KMS-11 (cell line): ENCODE measurements at regions not wholly inside any gene's neighbourhood (a gene's known extent, or its start where the extent isn't known, plus 50 kb on each side); places are given as distances from the start of the nearest gene placed in this dataset.
"Not testable (repeated sequence)": the region's sequence is repeated elsewhere in the genome, so short reads cannot be mapped to it uniquely, and the experiment has no call there.

Experiments
- H2AFZ ChIP-seq: fragments of 200-600 bp; sonication (generic); 2 replicates; pipeline ENCODE4 v1.6.1; 2016; ENCODE audit warnings: antibody characterized with exemption, mixed run types, low read depth
- H3K27ac ChIP-seq: fragments of 200-600 bp; sonication (generic); 2 replicates; pipeline ENCODE4 v1.6.1; 2016; ENCODE audit warnings: mild to moderate bottlenecking, mixed run types
- H3K27me3 ChIP-seq: fragments of 200-600 bp; sonication (generic); 2 replicates; pipeline ENCODE4 v1.6.1; 2017; ENCODE audit warnings: mild to moderate bottlenecking, low read depth, mixed run types, moderate library complexity; ENCODE audit not compliant: insufficient read depth
- H3K36me3 ChIP-seq: fragments of 200-600 bp; sonication (generic); 2 replicates; pipeline ENCODE4 v1.6.1; 2017; ENCODE audit warnings: mild to moderate bottlenecking, mixed run types; ENCODE audit not compliant: insufficient read depth
- H3K4me1 ChIP-seq: fragments of 200-600 bp; sonication (generic); 2 replicates; pipeline ENCODE4 v1.6.1; 2016; ENCODE audit warnings: mild to moderate bottlenecking, low read depth, mixed run types; ENCODE audit not compliant: poor library complexity, severe bottlenecking
- H3K4me2 ChIP-seq: fragments of 200-600 bp; sonication (generic); 2 replicates; pipeline ENCODE4 v1.7.0; 2016; ENCODE audit warnings: mild to moderate bottlenecking, mixed run types
- H3K4me3 ChIP-seq: fragments of 200-600 bp; sonication (generic); IDR thresholded peaks from 2 replicates; pipeline ENCODE4 v1.6.1; 2017; ENCODE audit warnings: low read depth, low read length, mixed read lengths; ENCODE audit not compliant: insufficient read depth
- H3K79me2 ChIP-seq: fragments of 200-600 bp; sonication (generic); 2 replicates; pipeline ENCODE4 v1.6.1; 2016; ENCODE audit warnings: low read depth, mixed run types; ENCODE audit not compliant: insufficient read depth
- H3K9ac ChIP-seq: fragments of 200-600 bp; sonication (generic); 2 replicates; pipeline ENCODE4 v1.6.1; 2016; ENCODE audit warnings: mild to moderate bottlenecking, mixed run types
- H4K20me1 ChIP-seq: fragments of 200-600 bp; sonication (generic); 2 replicates; pipeline ENCODE4 v1.6.1; 2016; ENCODE audit warnings: mild to moderate bottlenecking, mixed run types; ENCODE audit not compliant: insufficient read depth
- TF ChIP-seq, protein P1 (sequence below): fragments of 200-600 bp; sonication (generic); conservative IDR thresholded peaks from 2 replicates; pipeline ENCODE4 v1.6.1; 2017; ENCODE audit warnings: low read depth, mild to moderate bottlenecking, antibody characterized with exemption, low read length, moderate library complexity, mixed read lengths

DNA sequence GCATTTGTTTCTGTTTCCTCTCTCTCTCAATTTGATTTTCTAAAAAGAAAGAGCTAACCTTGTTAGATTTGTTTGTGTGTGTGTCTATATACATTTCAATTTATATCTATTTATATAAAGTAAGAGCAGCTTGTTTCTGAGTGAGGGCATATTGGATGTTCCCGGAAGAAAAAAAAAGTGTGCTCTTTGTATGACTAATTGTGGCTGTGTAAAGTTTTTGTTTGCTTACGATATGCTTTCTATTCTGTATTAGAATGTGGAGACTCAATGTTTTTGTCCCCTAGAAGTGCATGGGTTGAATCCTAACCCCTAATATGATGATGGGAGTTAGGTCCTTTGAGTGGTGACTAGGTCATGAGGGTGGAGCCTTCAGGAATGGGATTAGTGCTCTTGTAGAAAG, 66.6 kb upstream of the C1QTNF9B start:
- Histone ChIP-seq H3K4me1 (peaks cover 6% of the 10 kb centered on the region), H3K79me2 (no peaks in the 10 kb centered on the region), H4K20me1 (no peaks in the 10 kb centered on the region), H3K36me3 (no peaks in the 10 kb centered on the region), H3K4me3 (no peak overlapping the region), H3K9ac (no peak overlapping the region), H3K27me3 (no peaks in the 10 kb centered on the region), H3K27ac (no peak overlapping the region), H2AFZ (no peak overlapping the region), H3K4me2 (no peak overlapping the region)
- TF ChIP-seq, protein P1, sequence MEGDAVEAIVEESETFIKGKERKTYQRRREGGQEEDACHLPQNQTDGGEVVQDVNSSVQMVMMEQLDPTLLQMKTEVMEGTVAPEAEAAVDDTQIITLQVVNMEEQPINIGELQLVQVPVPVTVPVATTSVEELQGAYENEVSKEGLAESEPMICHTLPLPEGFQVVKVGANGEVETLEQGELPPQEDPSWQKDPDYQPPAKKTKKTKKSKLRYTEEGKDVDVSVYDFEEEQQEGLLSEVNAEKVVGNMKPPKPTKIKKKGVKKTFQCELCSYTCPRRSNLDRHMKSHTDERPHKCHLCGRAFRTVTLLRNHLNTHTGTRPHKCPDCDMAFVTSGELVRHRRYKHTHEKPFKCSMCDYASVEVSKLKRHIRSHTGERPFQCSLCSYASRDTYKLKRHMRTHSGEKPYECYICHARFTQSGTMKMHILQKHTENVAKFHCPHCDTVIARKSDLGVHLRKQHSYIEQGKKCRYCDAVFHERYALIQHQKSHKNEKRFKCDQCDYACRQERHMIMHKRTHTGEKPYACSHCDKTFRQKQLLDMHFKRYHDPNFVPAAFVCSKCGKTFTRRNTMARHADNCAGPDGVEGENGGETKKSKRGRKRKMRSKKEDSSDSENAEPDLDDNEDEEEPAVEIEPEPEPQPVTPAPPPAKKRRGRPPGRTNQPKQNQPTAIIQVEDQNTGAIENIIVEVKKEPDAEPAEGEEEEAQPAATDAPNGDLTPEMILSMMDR: no peak

DNA sequence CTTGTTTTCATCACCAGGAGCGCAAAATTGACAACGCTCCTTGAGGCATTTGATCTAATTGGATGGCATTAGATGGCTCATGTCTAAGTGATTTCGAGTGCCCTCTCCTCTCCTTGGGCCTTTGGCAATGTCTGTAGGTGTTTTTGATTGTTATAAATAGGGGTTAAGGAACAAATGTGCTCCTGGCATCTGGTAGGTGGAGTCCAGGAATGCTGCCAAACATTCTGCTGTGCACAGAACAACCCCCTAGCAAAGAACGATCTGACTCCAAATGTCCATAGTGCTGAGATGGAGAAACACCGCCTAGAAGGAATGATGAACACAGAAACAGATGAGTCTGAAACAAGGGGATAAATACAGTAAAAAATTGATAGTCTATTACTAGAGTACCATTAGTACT, 68.0 kb upstream of the C1QTNF9B start:
- Histone ChIP-seq H3K4me1 (peaks cover 6% of the 10 kb centered on the region), H3K27me3 (no peaks in the 10 kb centered on the region), H3K36me3 (no peaks in the 10 kb centered on the region), H3K9ac (no peak overlapping the region), H3K27ac (no peak overlapping the region), H4K20me1 (no peaks in the 10 kb centered on the region), H3K79me2 (no peaks in the 10 kb centered on the region), H3K4me3 (no peak overlapping the region), H3K4me2 (no peak overlapping the region), H2AFZ (no peak overlapping the region)
- TF ChIP-seq, protein P1: no peak

DNA sequence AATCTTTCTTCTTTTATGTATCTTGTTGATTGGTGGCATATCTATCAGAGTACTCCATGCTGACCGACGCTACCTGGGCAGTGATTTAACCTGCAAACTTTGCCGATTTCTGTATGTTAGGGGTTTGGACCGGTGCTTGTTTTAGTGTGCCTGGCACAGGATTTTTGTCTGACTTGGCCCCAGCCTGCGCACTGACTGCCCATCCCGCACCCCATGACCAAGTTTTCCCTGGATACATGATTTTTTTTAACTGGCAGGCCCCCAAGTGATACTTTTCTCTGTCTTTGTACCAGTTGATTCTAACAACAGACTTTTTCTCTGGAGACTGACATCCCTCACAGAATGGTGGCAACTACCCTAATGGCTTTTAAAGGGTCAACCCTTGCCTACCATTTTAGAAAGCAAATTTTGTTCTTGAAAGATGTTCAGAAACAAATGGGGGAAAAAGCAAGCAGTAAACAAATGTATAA, 69.0 kb upstream of the C1QTNF9B start:
- TF ChIP-seq, protein P1: no peak
- peak overlapping the region; percentile 33; the same call in 1 of the 2 replicates for H3K9ac ChIP-seq
- H3K36me3 ChIP-seq: no peaks in the 10 kb centered on the region
- H4K20me1 ChIP-seq: no peaks in the 10 kb centered on the region
- H3K4me2 ChIP-seq: peak overlapping the region; percentile 52
- no peaks in the 10 kb centered on the region for H3K79me2 ChIP-seq
- H3K4me1 ChIP-seq: peaks cover 6% of the 10 kb centered on the region
- no peaks in the 10 kb centered on the region for H3K27me3 ChIP-seq
- peak overlapping the region; percentile 62 for H2AFZ ChIP-seq
- no peak overlapping the region for H3K4me3 ChIP-seq
- H3K27ac ChIP-seq: peak overlapping the region; percentile 58

DNA sequence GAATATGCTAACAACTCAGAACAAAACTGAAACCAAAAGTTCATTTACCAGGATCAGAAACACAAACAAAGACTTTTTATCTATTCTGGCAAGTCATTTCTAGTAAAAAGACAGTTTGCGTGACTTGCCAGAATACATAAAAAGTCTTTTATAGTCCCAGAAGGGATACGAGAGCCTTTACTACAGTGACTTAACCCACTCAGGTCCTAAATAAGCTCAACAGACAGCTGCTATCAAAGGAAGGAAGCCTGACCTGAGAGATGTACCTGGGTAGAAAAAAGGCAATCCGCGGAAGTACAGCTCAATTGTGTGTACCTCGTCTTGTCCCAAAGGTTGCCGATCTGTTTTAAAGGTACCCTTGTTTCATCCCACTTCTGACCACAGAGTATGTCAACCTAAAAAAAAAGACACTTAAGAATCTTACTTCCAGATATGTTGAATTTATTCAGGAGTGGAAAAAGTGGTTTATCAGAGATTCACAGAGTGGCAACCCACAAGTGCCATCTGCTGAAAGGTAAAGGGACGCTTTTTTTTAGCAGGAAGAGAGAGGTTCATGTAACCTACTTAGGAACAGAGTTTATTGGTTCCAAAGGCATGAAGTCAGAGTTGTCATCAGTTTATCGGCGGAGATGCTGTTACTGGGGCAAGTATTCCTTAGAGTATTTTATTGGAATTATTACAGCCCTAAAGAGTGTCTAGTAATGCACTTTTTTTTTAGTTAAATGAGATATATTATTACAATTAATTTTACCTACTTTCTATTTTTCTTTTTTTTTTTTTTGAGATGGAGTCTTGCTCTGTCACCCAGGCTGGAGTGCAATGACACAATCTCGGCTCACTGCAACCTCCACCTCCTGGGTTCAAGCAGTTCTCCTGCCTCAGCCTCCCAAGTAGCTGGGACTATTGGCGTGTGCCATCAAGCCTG, 69.7 kb upstream of the C1QTNF9B start:
- Histone ChIP-seq H3K79me2 (no peaks in the 10 kb centered on the region), H3K9ac (peak overlapping the region; percentile 33; the same call in 1 of the 2 replicates), H4K20me1 (no peaks in the 10 kb centered on the region), H3K36me3 (no peaks in the 10 kb centered on the region), H3K4me3 (no peak overlapping the region), H3K27ac (peak overlapping the region; percentile 58), H2AFZ (peak overlapping the region; percentile 62), H3K4me2 (peak overlapping the region; percentile 52), H3K4me1 (peaks cover 6% of the 10 kb centered on the region), H3K27me3 (no peaks in the 10 kb centered on the region)
- TF ChIP-seq, protein P1: no peak

DNA sequence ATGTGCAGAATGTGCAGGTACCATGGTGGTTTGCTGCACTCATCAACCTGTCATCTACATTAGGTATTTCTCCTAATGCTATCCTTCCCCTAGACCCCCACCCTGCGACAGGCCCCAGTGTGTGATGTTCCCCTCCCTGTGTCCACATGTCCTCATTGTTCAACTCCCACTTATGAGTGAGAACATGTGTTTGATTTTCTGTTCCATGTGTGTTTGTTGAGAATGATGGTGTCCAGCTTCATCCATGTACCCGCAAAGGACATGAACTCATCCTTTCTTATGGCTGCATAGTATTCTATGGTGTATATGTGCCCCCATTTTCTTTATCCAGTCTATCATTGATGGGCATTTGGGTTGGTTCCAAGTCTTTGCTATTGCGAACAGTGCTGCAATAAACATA, 70.5 kb upstream of the C1QTNF9B start:
- H4K20me1 ChIP-seq, H3K27ac ChIP-seq, H3K4me1 ChIP-seq, H3K4me2 ChIP-seq, H3K36me3 ChIP-seq, H3K79me2 ChIP-seq, H3K4me3 ChIP-seq, H3K27me3 ChIP-seq, H3K9ac ChIP-seq, H2AFZ ChIP-seq: not testable (repeated sequence)
